Glutamatergic neuron (in vitro differentiated cells): ENCODE measurements at regions not wholly inside any gene's neighbourhood (a gene's known extent, or its start where the extent isn't known, plus 50 kb on each side); places are given as distances from the start of the nearest gene placed in this dataset.

ENCODE experiments used
- DNase-seq: peaks from one replicate; pipeline ENCODE4 v3.0.0; 2022
- H3K27ac Mint-ChIP-seq: one replicate; pipeline ENCODE4 v1.8.0; 2020; ENCODE audit warnings: mild to moderate bottlenecking, mixed read lengths, inconsistent platforms; ENCODE audit not compliant: unreplicated experiment
- H3K27me3 Mint-ChIP-seq: one replicate; pipeline ENCODE4 v1.8.0; 2020; ENCODE audit warnings: mild to moderate bottlenecking, moderate library complexity, mixed read lengths, inconsistent platforms; ENCODE audit not compliant: unreplicated experiment
- H3K36me3 Mint-ChIP-seq: one replicate; pipeline ENCODE4 v1.8.0; 2020; ENCODE audit warnings: mild to moderate bottlenecking, mixed read lengths, inconsistent platforms; ENCODE audit not compliant: unreplicated experiment
- H3K4me1 Mint-ChIP-seq: one replicate; pipeline ENCODE4 v1.8.0; 2020; ENCODE audit warnings: mild to moderate bottlenecking, low read depth, mixed read lengths, inconsistent platforms; ENCODE audit not compliant: unreplicated experiment
- H3K4me3 Mint-ChIP-seq: one replicate; pipeline ENCODE4 v1.8.0; 2020; ENCODE audit warnings: mild to moderate bottlenecking, mixed read lengths, inconsistent platforms; ENCODE audit not compliant: unreplicated experiment
- H3K9me3 Mint-ChIP-seq: one replicate; pipeline ENCODE4 v1.8.0; 2020; ENCODE audit warnings: mild to moderate bottlenecking, moderate library complexity, mixed read lengths, inconsistent platforms; ENCODE audit not compliant: unreplicated experiment
- CTCF ChIP-seq: fragments of 200-600 bp; sonication (generic); IDR thresholded peaks from one replicate; pipeline ENCODE4 v1.5.0; 2021; ENCODE audit not compliant: partially characterized antibody, unreplicated experiment

- no peak for TF ChIP-seq CTCF
- Mint-ChIP-seq H3K36me3 (no peaks in the 10 kb centered on the region), H3K27ac (no peak overlapping the region), H3K27me3 (no peaks in the 10 kb centered on the region), H3K4me3 (no peak overlapping the region), H3K9me3 (peaks cover 2% of the 10 kb centered on the region), H3K4me1 (peaks cover 29% of the 10 kb centered on the region)
- DNase-seq: no peak
Observed at GRCh38 chr3:59535791-59536221, 486.0 kb upstream of the CFAP20DC start.

DNA sequence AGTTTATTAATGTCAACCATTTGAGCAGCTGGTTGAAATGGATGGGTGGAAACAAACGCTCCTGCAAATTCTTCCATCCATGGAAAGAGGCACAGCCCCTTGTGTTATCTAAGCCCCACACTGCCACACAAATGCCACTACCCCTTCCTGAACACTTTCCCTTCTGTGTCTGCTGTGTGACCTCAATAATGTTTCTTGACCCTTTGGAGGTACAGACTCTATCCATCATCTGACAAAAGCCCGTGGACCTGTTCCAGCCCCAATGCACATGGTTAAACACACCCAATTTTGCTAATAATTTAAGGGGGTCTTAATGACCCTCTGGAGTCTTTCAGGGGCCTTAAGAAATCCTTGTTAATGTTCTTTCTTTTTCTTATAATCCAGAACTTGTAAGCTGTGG is 482.2 kb upstream of the CFAP20DC start:
- no peak overlapping the region for H3K27ac Mint-ChIP-seq
- H3K4me1 Mint-ChIP-seq: no peaks in the 10 kb centered on the region
- no peaks in the 10 kb centered on the region for H3K27me3 Mint-ChIP-seq
- no peak overlapping the region for H3K4me3 Mint-ChIP-seq
- DNase-seq: no peak
- H3K9me3 Mint-ChIP-seq: no peaks in the 10 kb centered on the region
- H3K36me3 Mint-ChIP-seq: no peaks in the 10 kb centered on the region
- no peak for TF ChIP-seq CTCF

- TF ChIP-seq CTCF: no peak
- no peak for DNase-seq
- Mint-ChIP-seq H3K4me1 (no peaks in the 10 kb centered on the region), H3K9me3 (no peaks in the 10 kb centered on the region), H3K27ac (no peak overlapping the region), H3K4me3 (no peak overlapping the region), H3K36me3 (no peaks in the 10 kb centered on the region), H3K27me3 (no peaks in the 10 kb centered on the region)
Observed at GRCh38 chr3:59531066-59531745, 481.4 kb upstream of the CFAP20DC start.

DNA sequence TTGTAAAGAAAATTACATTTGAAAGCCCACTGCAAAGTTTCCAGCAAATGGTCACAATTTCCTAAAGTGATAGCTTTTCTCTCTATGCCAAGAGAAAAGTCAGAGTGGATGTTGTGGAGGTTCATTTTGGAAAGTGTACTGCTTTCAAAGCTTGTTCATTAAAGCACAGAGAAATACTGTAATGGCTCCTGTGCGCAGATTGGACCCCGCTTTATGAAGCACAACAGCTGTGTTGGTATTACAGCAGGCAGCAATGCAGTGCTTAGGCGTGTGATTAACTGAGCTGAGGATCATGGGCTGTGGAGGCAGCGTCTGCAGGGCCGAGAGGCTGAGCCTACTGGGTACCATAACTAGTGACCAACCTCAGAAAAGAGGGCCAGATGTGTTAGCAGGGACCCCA is 478.4 kb upstream of the CFAP20DC start:
- no peak for DNase-seq
- TF ChIP-seq CTCF: no peak
- no peaks in the 10 kb centered on the region for H3K4me1 Mint-ChIP-seq
- H3K27me3 Mint-ChIP-seq: no peaks in the 10 kb centered on the region
- no peak overlapping the region for H3K4me3 Mint-ChIP-seq
- H3K9me3 Mint-ChIP-seq: peaks cover 2% of the 10 kb centered on the region
- H3K27ac Mint-ChIP-seq: no peak overlapping the region
- no peaks in the 10 kb centered on the region for H3K36me3 Mint-ChIP-seq

DNA sequence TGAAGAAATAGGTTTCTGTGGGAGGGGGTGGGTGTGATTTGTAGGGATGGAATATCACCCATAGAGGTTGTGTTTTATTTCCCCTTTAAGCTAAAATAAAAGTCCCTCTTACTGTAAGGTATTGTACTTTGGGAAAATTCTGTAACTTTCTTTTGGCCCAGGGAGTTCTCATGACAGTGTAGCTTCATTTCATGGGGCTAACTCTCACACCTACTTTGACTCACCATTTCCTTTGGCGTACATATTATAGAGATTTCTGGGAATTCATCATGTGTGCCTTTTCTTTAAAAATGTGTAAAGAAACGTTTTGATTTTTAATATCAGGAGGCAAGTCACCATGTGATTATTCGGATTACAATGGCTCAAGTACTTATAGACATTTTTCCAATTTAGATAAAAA is 477.7 kb upstream of the CFAP20DC start:
- TF ChIP-seq CTCF: no peak
- Mint-ChIP-seq H3K9me3 (peaks cover 2% of the 10 kb centered on the region), H3K36me3 (no peaks in the 10 kb centered on the region), H3K4me1 (no peaks in the 10 kb centered on the region), H3K27me3 (no peaks in the 10 kb centered on the region), H3K4me3 (no peak overlapping the region), H3K27ac (no peak overlapping the region)
- DNase-seq: no peak
